Activated naive CD4-positive, alpha-beta T cell treated with anti-CD3 and anti-CD28 coated beads, Interleukin-2, amount 10 ng/mL, durations not matched to agents 7 days and 5 days (primary cell): ENCODE measurements at regions not wholly inside any gene's neighbourhood (a gene's known extent, or its start where the extent isn't known, plus 50 kb on each side); places are given as distances from the start of the nearest gene placed in this dataset.

ENCODE experiments used
- CTCF ChIA-PET: fragments of 350-600 bp; sonication (Branson Sonifier 250); formaldehyde crosslinking; loops from one replicate; lab custom pipeline; 2021; ENCODE audit warnings: antibody characterized with exemption; lab: Charles Lee
- DNase-seq: peaks from one replicate; pipeline ENCODE4 v3.0.0-alpha.2; 2020
- H3K27ac Mint-ChIP-seq: one replicate; pipeline ENCODE4 v1.8.0; 2021; ENCODE audit warnings: mild to moderate bottlenecking, moderate library complexity, mixed read lengths
- H3K27me3 Mint-ChIP-seq: one replicate; pipeline ENCODE4 v1.8.0; 2021; ENCODE audit warnings: mild to moderate bottlenecking, mixed read lengths
- H3K36me3 Mint-ChIP-seq: one replicate; pipeline ENCODE4 v1.8.0; 2021; ENCODE audit warnings: mixed read lengths
- H3K4me1 Mint-ChIP-seq: one replicate; pipeline ENCODE4 v1.8.0; 2021; ENCODE audit warnings: mixed read lengths
- H3K4me3 Mint-ChIP-seq: one replicate; pipeline ENCODE4 v1.8.0; 2021; ENCODE audit warnings: mild to moderate bottlenecking, moderate library complexity, mixed read lengths
- H3K9me3 Mint-ChIP-seq: one replicate; pipeline ENCODE4 v1.8.0; 2021; ENCODE audit warnings: mixed read lengths

DNA sequence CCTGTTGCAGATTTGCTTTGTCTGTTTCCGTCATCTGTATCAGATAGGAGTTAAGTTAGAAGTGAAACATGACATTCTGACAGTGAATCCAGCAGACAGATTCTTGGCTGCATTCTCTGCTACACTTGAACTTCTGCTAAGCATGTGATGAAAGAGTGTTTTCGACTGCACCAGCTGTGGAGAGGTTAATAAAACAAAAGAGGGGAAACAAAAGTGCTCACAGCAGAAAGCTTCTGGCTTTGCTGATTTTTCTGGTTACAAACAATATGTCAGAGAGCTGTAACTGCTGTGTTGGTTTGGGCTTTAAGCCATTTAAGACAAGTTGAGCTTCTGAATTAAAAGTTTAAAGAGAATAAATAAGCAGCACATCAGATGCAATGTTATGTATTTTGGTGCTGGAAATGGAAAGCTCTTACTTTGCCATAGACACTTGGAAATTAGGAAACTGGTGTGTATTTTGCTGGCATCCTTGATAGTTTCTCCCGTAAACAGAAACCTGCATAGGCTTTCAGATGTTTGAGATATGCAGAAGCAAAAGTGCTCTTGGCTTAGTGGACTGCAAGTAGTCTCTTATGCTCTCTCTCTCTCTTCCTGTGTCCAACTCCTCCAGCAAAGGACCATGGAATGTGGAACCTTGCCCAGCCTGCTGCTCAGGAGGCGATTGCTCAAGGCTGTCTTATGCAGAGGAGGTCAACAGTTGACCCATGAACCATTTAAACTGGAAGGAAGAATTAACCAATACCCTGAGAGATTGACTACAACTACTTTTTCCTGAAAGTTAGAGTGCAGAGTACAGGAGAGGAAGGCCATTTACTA is 104.9 kb downstream of the RPS12 start:
- CTCF ChIA-PET, result no interaction called here
- DNase-seq, result no peak
- Mint-ChIP-seq H3K27ac (no peak overlapping the region), H3K4me3 (no peak overlapping the region), H3K27me3 (peaks cover 7% of the 10 kb centered on the region), H3K9me3 (no peaks in the 10 kb centered on the region), H3K4me1 (no peaks in the 10 kb centered on the region), H3K36me3 (no peaks in the 10 kb centered on the region)

DNA sequence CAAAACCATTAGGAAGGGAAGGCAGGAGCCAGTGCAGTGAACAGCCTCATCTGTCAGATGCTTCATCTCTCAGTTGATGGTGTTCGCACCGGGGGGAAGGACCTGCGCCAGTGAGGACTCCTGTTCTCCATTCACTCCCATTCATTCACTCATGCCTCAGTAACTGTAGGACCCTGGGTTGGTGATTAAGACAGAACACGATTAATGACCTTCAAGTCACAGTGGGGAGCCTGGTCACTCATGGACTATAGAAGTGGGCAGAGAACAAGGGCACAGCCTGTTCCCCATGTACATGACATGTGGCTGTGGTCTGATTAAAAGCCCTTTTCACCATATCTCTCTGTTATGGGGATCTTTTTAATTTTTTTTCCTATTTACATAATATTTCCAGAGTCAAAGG is 113.3 kb downstream of the RPS12 start:
- DNase-seq, result no peak
- Mint-ChIP-seq H3K9me3 (no peaks in the 10 kb centered on the region), H3K4me3 (no peak overlapping the region), H3K27me3 (peaks cover 11% of the 10 kb centered on the region), H3K4me1 (no peaks in the 10 kb centered on the region), H3K36me3 (no peaks in the 10 kb centered on the region), H3K27ac (no peak overlapping the region)
- CTCF ChIA-PET, result no interaction called here

DNA sequence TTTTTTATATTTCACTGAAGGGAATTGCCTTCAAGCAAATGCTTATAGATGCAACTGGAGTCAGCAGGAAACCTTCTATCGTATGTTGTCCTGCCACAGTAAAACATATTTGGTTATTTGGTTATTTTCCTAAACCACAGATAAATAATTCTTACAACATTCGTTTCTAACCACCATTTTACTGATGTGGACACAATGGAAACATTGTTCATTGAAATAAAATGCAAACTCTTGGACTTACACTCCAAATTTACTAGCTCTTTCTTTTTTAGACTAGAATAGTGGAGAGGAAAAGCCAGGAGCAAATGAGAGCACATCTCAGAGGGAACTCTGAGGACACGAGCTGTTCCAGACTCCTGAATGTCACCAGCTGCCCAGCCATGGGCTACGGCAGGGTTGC is 114.8 kb downstream of the RPS12 start:
- Mint-ChIP-seq H3K4me3 (no peak overlapping the region), H3K4me1 (no peaks in the 10 kb centered on the region), H3K36me3 (no peaks in the 10 kb centered on the region), H3K27me3 (peaks cover 18% of the 10 kb centered on the region), H3K27ac (no peak overlapping the region), H3K9me3 (no peaks in the 10 kb centered on the region)
- no peak for DNase-seq
- CTCF ChIA-PET, result no interaction called here

DNA sequence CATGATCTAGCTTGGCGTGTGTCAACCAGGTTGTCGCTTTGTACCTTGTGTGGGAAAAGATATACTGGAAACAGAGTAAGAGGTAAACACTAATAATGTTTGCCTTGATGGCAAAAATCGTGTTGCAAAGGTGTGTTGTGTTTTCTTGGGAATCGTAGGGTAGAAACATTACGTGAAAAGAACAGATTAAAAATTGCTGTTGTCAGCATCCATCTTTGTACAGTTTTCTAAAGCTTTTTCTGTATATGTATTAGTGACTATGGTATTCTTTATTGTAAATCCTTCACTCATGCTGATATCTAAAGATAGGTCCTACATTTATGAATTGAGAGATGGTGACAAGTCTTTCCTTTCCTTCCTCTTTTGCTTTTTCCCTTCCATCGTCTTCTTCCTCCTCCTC is 116.9 kb downstream of the RPS12 start:
- Mint-ChIP-seq H3K4me3 (no peak overlapping the region), H3K9me3 (no peaks in the 10 kb centered on the region), H3K27me3 (peaks cover 24% of the 10 kb centered on the region)

DNA sequence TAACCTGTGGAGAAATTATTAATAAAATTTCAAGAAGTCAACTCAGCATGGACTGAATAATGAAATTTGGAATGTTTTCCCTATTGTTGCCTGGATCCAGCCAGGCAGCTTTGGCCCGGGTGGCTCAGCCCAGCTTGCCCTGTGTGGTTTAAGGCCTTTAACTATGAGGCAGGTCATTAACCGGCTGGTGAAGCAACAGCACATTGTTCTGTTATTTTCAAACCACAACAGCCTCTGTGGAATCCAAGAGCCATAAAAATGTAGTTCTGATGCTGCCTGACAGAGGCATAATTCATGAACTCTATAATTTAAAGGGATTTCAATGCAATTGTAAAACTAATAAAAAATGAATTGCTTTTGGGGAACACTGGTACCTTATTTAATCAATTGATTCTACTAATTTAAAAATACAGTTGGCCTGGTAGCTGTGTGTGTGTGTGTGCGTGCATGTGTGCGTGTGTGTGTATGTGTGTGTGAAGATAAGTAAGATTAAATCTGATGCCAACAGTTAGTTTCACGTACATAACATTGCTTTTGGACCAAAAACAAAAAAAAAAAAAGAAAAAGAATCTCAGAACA is 117.7 kb downstream of the RPS12 start:
- H3K4me3 Mint-ChIP-seq, result no peak overlapping the region
- CTCF ChIA-PET, result no interaction called here
- H3K27me3 Mint-ChIP-seq, result peaks cover 24% of the 10 kb centered on the region
- no peak for DNase-seq
- no peaks in the 10 kb centered on the region for H3K36me3 Mint-ChIP-seq
- H3K4me1 Mint-ChIP-seq, result no peaks in the 10 kb centered on the region
- no peaks in the 10 kb centered on the region for H3K9me3 Mint-ChIP-seq
- H3K27ac Mint-ChIP-seq, result no peak overlapping the region

More for the DNA sequence above, 116.9 kb downstream of the RPS12 start:
- H3K36me3 Mint-ChIP-seq, result no peaks in the 10 kb centered on the region
- DNase-seq, result no peak
- H3K27ac Mint-ChIP-seq, result no peak overlapping the region
- CTCF ChIA-PET, result no interaction called here
- no peaks in the 10 kb centered on the region for H3K4me1 Mint-ChIP-seq

GRCh38 chr6:132932588-132932987 is 118.2 kb downstream of the RPS12 start:
- Mint-ChIP-seq H3K9me3 (no peaks in the 10 kb centered on the region), H3K4me3 (no peak overlapping the region), H3K27me3 (peaks cover 24% of the 10 kb centered on the region), H3K4me1 (no peaks in the 10 kb centered on the region), H3K27ac (no peak overlapping the region), H3K36me3 (no peaks in the 10 kb centered on the region)
- DNase-seq, result no peak
- CTCF ChIA-PET, result no interaction called here

- Mint-ChIP-seq H3K36me3 (no peaks in the 10 kb centered on the region), H3K4me3 (no peak overlapping the region), H3K27me3 (peaks cover 24% of the 10 kb centered on the region), H3K4me1 (no peaks in the 10 kb centered on the region), H3K9me3 (no peaks in the 10 kb centered on the region), H3K27ac (no peak overlapping the region)
- no peak for DNase-seq
- CTCF ChIA-PET, result no interaction called here
These were observed 118.7 kb downstream of the RPS12 start for GRCh38 chr6:132933090-132933489.

GRCh38 chr6:132934496-132934895 is 120.1 kb downstream of the RPS12 start:
- no peaks in the 10 kb centered on the region for H3K36me3 Mint-ChIP-seq
- peaks cover 21% of the 10 kb centered on the region for H3K27me3 Mint-ChIP-seq
- no peaks in the 10 kb centered on the region for H3K9me3 Mint-ChIP-seq
- H3K4me3 Mint-ChIP-seq, result no peak overlapping the region
- no peak for DNase-seq
- no peak overlapping the region for H3K27ac Mint-ChIP-seq
- H3K4me1 Mint-ChIP-seq, result no peaks in the 10 kb centered on the region
- CTCF ChIA-PET, result no interaction called here

- Mint-ChIP-seq H3K4me1 (no peaks in the 10 kb centered on the region), H3K27ac (no peak overlapping the region)
- CTCF ChIA-PET, result no interaction called here
These were observed 122.3 kb downstream of the RPS12 start for GRCh38 chr6:132936646-132937045.

DNA sequence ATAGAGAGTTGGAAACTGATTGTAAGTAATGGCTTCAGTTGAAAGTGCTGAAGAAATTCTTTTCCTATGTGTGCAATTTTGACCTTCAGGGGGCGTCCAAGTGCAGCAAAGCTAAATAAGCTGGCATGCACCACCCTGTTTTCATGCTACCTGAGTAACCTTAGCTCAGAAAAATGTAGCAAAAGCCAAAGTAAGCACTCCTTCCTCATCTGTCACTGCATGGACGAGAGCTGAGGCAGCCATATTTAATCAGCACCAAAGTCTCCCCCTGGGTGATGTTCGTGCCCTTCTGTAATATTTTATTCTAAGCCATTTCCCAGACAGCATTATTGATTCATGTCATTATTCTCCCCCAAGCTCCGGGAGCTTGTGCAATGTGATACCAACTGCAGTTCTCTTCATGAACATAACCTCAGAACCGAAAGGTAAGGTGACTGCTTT is 123.1 kb downstream of the RPS12 start:
- H3K27ac Mint-ChIP-seq, result no peak overlapping the region
- H3K36me3 Mint-ChIP-seq, result no peaks in the 10 kb centered on the region
- peak; percentile 53 for DNase-seq
- no peaks in the 10 kb centered on the region for H3K9me3 Mint-ChIP-seq
- no peaks in the 10 kb centered on the region for H3K4me1 Mint-ChIP-seq
- peaks cover 22% of the 10 kb centered on the region for H3K27me3 Mint-ChIP-seq
- CTCF ChIA-PET, result interaction anchor here (0.7 to 1.0 kb wide), 2 partner anchors 24 to 25 kb away, joined by 4 to 6 read pairs; no protein-coding TSS in a partner anchor
- no peak overlapping the region for H3K4me3 Mint-ChIP-seq

More at GRCh38 chr6:132936646-132937045, 122.3 kb downstream of the RPS12 start:
- Mint-ChIP-seq H3K36me3 (no peaks in the 10 kb centered on the region), H3K4me3 (no peak overlapping the region), H3K27me3 (peaks cover 24% of the 10 kb centered on the region), H3K9me3 (no peaks in the 10 kb centered on the region)
- no peak for DNase-seq

DNA sequence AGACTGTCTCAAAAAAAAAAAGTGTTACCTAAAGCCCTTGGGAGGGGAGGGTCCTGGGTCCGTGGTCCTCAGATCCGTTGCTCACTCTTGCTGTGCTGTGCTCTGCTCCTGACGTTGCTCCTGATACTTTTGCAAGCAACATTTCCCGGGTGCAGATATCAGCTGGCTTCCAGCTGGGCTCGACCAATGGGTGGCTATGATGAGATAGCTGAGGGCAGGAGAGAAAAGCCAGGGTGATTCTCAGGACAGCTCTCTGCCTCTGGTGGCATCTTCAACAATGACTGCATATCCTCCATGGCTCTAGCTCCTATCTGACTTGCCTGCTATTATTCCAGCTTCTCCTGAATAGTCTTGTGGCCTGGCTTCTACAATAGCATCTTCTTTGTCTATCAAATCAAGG is 134.5 kb downstream of the RPS12 start:
- no peak for DNase-seq
- CTCF ChIA-PET, result no interaction called here
- no peaks in the 10 kb centered on the region for H3K9me3 Mint-ChIP-seq
- no peaks in the 10 kb centered on the region for H3K4me1 Mint-ChIP-seq
- peaks cover 15% of the 10 kb centered on the region for H3K27me3 Mint-ChIP-seq
- no peaks in the 10 kb centered on the region for H3K36me3 Mint-ChIP-seq
- H3K27ac Mint-ChIP-seq, result no peak overlapping the region
- H3K4me3 Mint-ChIP-seq, result no peak overlapping the region

DNA sequence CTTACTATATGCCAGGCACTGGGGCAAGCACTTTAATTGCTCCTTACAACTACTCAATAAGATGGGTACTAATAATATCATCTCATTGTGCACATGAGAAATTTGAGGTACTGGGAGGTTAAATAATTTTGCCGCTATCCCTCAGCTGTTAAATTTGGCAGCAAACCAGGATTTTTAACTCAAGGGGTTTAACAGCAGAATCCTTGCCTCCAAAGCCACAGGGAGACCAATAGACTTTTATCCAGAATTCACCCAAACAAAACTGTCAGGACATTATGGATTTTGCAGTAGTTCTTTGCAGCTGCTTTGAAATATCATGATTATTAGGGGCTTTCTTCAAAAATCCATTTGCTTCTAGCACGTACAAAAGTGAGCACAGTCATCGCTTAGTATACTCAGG is 136.2 kb downstream of the RPS12 start:
- no peak for DNase-seq
- Mint-ChIP-seq H3K4me1 (no peaks in the 10 kb centered on the region), H3K27ac (no peak overlapping the region), H3K27me3 (peaks cover 12% of the 10 kb centered on the region), H3K36me3 (no peaks in the 10 kb centered on the region), H3K4me3 (no peak overlapping the region), H3K9me3 (no peaks in the 10 kb centered on the region)
- CTCF ChIA-PET, result interaction anchor here (1.4 kb wide), 1 partner anchor 12 kb away, joined by 6 read pairs; no protein-coding TSS in a partner anchor

DNA sequence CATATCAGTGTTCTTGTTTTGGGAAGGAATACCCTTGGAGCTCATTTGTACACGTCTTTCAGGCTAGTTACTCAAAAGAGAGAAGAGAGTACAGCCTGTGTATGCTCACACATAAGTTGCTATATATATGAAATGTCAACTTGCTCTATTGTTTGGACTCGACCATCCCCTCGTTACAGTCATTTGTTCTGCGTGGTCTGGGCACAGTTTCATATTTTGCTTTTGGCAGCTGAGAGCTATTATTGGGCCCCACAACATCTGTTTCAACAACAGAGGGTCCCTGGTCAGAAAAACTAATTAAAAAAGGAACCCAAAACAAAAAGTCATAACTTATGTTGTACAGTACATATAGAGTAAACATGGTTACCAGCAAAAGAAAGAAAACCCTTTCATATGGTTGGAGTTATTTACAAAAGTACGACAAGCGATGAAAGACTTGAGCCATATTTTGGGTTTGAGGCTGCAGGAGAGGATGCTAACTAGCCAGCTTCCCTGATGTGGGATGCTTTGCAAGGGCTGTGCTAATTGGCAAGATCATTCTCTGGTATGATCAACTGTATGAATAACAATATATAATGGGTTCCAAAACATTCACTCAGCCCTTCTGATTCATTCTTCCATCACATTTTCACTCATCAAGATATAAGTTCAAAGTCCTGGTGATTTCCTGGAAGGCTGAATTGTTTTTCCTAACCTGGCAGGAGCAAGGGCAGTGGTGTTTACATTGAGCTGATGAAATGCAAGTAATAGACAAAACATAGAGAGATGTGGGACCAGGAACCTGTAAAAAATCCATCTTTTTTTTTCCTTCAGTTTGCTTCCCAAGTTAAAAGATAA is 137.9 kb downstream of the RPS12 start:
- DNase-seq, result no peak
- CTCF ChIA-PET, result no interaction called here
- Mint-ChIP-seq H3K4me3 (no peak overlapping the region), H3K36me3 (no peaks in the 10 kb centered on the region), H3K4me1 (no peaks in the 10 kb centered on the region), H3K27me3 (peaks cover 19% of the 10 kb centered on the region), H3K9me3 (no peaks in the 10 kb centered on the region), H3K27ac (no peak overlapping the region)

DNA sequence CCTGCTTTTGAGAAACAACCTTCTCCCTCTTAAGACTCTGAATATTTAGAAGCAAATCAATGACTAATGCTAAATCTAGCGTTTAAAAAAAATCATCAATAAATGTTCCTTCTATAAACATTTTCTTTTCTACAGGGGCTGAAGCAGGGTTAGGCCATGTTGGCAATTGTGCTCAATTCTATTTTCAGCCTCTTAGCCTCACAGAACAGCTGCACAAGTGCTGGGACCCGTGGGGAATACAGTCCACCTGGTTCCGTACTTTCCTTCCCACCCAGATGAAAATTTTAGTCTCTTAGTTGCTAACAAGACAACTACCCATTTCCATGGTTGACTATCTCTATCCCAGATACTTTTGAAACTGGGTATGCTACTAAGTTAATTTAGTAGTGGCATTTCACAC is 138.6 kb downstream of the RPS12 start:
- DNase-seq, result no peak
- Mint-ChIP-seq H3K4me1 (no peaks in the 10 kb centered on the region), H3K27me3 (peaks cover 23% of the 10 kb centered on the region), H3K36me3 (no peaks in the 10 kb centered on the region), H3K9me3 (no peaks in the 10 kb centered on the region), H3K27ac (no peak overlapping the region), H3K4me3 (no peak overlapping the region)
- CTCF ChIA-PET, result interaction anchor here (0.7 kb wide), 1 partner anchor 122 kb away, joined by 3 read pairs; no protein-coding TSS in a partner anchor
